HG02852 (cell line): ENCODE measurements at regions not wholly inside any gene's neighbourhood (a gene's known extent, or its start where the extent isn't known, plus 50 kb on each side); places are given as distances from the start of the nearest gene placed in this dataset.
"Not testable (repeated sequence)": the region's sequence is repeated elsewhere in the genome, so short reads cannot be mapped to it uniquely, and the experiment has no call there.

ENCODE experiments used
- ATAC-seq: cut with Tn5 transposase; IDR thresholded peaks from one replicate; pipeline ENCODE4 v1.9.1; 2021; ENCODE audit warnings: mild to moderate bottlenecking, moderate library complexity; ENCODE audit not compliant: unreplicated experiment

GRCh38 chr7:10646194-10646593 is 327.5 kb upstream of the PHF14 start:
- ATAC-seq, result no peak

GRCh38 chr7:10648289-10648688 is 325.4 kb upstream of the PHF14 start:
- ATAC-seq, result no peak

GRCh38 chr7:10649120-10649519 is 324.6 kb upstream of the PHF14 start:
- not testable (repeated sequence) for ATAC-seq

GRCh38 chr7:10655031-10655430 is 318.6 kb upstream of the PHF14 start:
- ATAC-seq, result no peak

- no peak for ATAC-seq
Observed at GRCh38 chr7:10657201-10657600, 316.5 kb upstream of the PHF14 start.

- ATAC-seq, result no peak
Observed at GRCh38 chr7:10657837-10658236, 315.8 kb upstream of the PHF14 start.

- ATAC-seq, result no peak
Observed at GRCh38 chr7:10662491-10662890, 311.2 kb upstream of the PHF14 start.

- ATAC-seq, result peak; percentile 59
Observed at GRCh38 chr7:10662982-10663884, 310.4 kb upstream of the PHF14 start.

GRCh38 chr7:10672186-10672585 is 301.5 kb upstream of the PHF14 start:
- no peak for ATAC-seq

GRCh38 chr7:10677211-10677610 is 296.5 kb upstream of the PHF14 start:
- no peak for ATAC-seq

- no peak for ATAC-seq
Observed at GRCh38 chr7:10677668-10678232, 295.9 kb upstream of the PHF14 start.

- no peak for ATAC-seq
Observed at GRCh38 chr7:10684606-10685005, 289.1 kb upstream of the PHF14 start.

- ATAC-seq, result no peak
Observed at GRCh38 chr7:10685040-10685439, 288.6 kb upstream of the PHF14 start.

- ATAC-seq, result no peak
Observed at GRCh38 chr7:10688544-10688943, 285.1 kb upstream of the PHF14 start.

GRCh38 chr7:10696064-10696463 is 277.6 kb upstream of the PHF14 start:
- no peak for ATAC-seq

- ATAC-seq, result no peak
Observed at GRCh38 chr7:10703059-10703458, 270.6 kb upstream of the PHF14 start.

- no peak for ATAC-seq
Observed at GRCh38 chr7:10703981-10704380, 269.7 kb upstream of the PHF14 start.

- ATAC-seq, result no peak
Observed at GRCh38 chr7:10704653-10705052, 269.0 kb upstream of the PHF14 start.

GRCh38 chr7:10706875-10707493 is 266.7 kb upstream of the PHF14 start:
- ATAC-seq, result peak; percentile 100

- ATAC-seq, result peak; percentile 23
Observed at GRCh38 chr7:10707519-10707918, 266.2 kb upstream of the PHF14 start.

- no peak for ATAC-seq
Observed at GRCh38 chr7:10708447-10708846, 265.2 kb upstream of the PHF14 start.

GRCh38 chr7:10718768-10719167 is 254.9 kb upstream of the PHF14 start:
- ATAC-seq, result peak; percentile 55
